ENCODE measurements at regions not wholly inside any gene's neighbourhood (a gene's known extent, or its start where the extent isn't known, plus 50 kb on each side); places are given as distances from the start of the nearest gene placed in this dataset.
"Not testable (repeated sequence)": the region's sequence is repeated elsewhere in the genome, so short reads cannot be mapped to it uniquely, and the experiment has no call there.

- Mint-ChIP-seq H3K9me3 (ENCODE audit: low read depth, unreplicated experiment) (peaks cover 2% of the 10 kb centered on the region), H3K4me1 (ENCODE audit: low read depth, unreplicated experiment) (no peaks in the 10 kb centered on the region), H3K4me3 (ENCODE audit: low read depth, unreplicated experiment) (no peak overlapping the region), H3K27ac (ENCODE audit: unreplicated experiment) (no peak overlapping the region), H3K36me3 (ENCODE audit: insufficient read depth, unreplicated experiment) (no peaks in the 10 kb centered on the region), H3K27me3 (ENCODE audit: unreplicated experiment) (no peaks in the 10 kb centered on the region)
- CTCF ChIA-PET, result no interaction called here
- intact Hi-C loops (cut with micrococcal nuclease; ENCODE audit: unreplicated experiment), result no loop called here
- no peak for TF ChIP-seq CTCF (IDR thresholded peaks at IDR 0.05; ENCODE audit: unreplicated experiment)
- DNase-seq, result no peak
- no TSS peak for BruUV-seq (replicated peaks)
These were observed 1604.5 kb upstream of the NUDT12 start for GRCh38 chr5:105167092-105167491.

DNA sequence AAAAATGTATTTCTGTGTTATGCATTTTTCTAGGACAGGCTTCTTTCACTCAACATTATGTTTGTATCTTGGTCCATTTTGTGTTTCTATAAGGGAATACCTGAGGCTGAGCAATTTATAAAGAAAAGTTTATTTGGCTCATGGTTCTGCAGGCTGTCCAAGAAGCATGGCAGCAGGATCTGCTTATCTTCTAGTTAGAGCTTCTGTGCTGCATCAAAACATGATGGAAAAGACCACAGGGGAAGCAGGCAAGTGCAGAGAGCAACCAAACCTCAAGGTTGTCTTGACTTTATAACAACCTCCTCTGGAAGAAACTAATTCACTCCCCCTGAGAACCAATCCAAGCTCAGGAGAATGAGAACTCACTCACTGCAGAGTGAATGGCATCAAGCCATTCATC is 1601.0 kb upstream of the NUDT12 start:
- no TSS peak for BruUV-seq (replicated peaks)
- CTCF ChIA-PET, result no interaction called here
- peaks cover 2% of the 10 kb centered on the region for H3K9me3 Mint-ChIP-seq (ENCODE audit: low read depth, unreplicated experiment)

DNA sequence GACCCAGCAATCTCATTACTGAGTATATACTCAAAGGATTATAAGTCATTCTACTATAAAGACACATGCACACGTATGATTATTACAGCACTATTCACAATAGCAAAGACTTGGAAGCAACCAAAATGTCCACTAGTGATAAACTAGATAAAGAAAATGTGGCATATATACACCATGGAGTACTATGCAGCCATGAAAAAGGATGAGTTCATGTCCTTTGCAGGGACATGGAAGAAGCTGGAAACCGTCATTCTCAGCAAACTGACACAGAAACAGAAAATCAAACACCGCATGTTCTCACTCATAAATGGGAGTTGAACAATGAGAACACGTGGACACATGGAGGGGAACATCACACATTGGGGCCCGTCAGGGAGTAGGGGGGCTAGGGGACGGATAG is 1600.0 kb upstream of the NUDT12 start:
- H3K27ac Mint-ChIP-seq (ENCODE audit: unreplicated experiment); BruUV-seq (replicated peaks); H3K27me3 Mint-ChIP-seq (ENCODE audit: unreplicated experiment); H3K4me1 Mint-ChIP-seq (ENCODE audit: low read depth, unreplicated experiment); H3K9me3 Mint-ChIP-seq (ENCODE audit: low read depth, unreplicated experiment); DNase-seq; CTCF ChIA-PET; H3K36me3 Mint-ChIP-seq (ENCODE audit: insufficient read depth, unreplicated experiment); intact Hi-C loops (cut with micrococcal nuclease; ENCODE audit: unreplicated experiment); H3K4me3 Mint-ChIP-seq (ENCODE audit: low read depth, unreplicated experiment): not testable (repeated sequence)

More for the DNA sequence above, 1601.0 kb upstream of the NUDT12 start:
- no peaks in the 10 kb centered on the region for H3K4me1 Mint-ChIP-seq (ENCODE audit: low read depth, unreplicated experiment)
- intact Hi-C loops (cut with micrococcal nuclease; ENCODE audit: unreplicated experiment), result no loop called here
- no peak for DNase-seq
- no peaks in the 10 kb centered on the region for H3K36me3 Mint-ChIP-seq (ENCODE audit: insufficient read depth, unreplicated experiment)
- H3K4me3 Mint-ChIP-seq (ENCODE audit: low read depth, unreplicated experiment), result no peak overlapping the region
- H3K27me3 Mint-ChIP-seq (ENCODE audit: unreplicated experiment), result no peaks in the 10 kb centered on the region
- no peak overlapping the region for H3K27ac Mint-ChIP-seq (ENCODE audit: unreplicated experiment)
- no peak for TF ChIP-seq CTCF (IDR thresholded peaks at IDR 0.05; ENCODE audit: unreplicated experiment)

DNA sequence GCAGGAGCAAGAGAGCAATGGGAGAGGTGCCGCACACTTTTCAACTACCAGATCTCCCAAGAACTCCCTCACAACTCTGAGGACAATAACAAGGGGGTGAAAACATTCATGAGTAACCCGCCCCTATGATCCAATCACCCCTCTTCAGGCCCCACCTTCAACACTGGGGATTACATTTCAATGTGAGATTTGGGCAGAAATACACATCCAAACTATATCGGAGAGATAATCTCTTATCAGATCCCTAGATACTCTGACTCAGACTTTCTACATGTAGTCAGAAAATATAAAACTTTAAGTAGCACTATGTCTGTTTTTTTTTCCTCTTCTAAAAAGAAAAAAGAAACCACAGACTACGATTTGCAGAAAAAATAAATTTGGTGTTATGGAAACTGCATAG is 1595.9 kb upstream of the NUDT12 start:
- H3K4me3 Mint-ChIP-seq (ENCODE audit: low read depth, unreplicated experiment), result no peak overlapping the region
- DNase-seq, result no peak
- no peak for TF ChIP-seq CTCF (IDR thresholded peaks at IDR 0.05; ENCODE audit: unreplicated experiment)
- no peaks in the 10 kb centered on the region for H3K4me1 Mint-ChIP-seq (ENCODE audit: low read depth, unreplicated experiment)
- H3K36me3 Mint-ChIP-seq (ENCODE audit: insufficient read depth, unreplicated experiment), result no peaks in the 10 kb centered on the region
- CTCF ChIA-PET, result no interaction called here
- no TSS peak for BruUV-seq (replicated peaks)
- H3K9me3 Mint-ChIP-seq (ENCODE audit: low read depth, unreplicated experiment), result no peaks in the 10 kb centered on the region
- intact Hi-C loops (cut with micrococcal nuclease; ENCODE audit: unreplicated experiment), result no loop called here
- H3K27me3 Mint-ChIP-seq (ENCODE audit: unreplicated experiment), result no peaks in the 10 kb centered on the region
- H3K27ac Mint-ChIP-seq (ENCODE audit: unreplicated experiment), result no peak overlapping the region

- CTCF ChIA-PET, result no interaction called here
- H3K27me3 Mint-ChIP-seq (ENCODE audit: unreplicated experiment), result no peaks in the 10 kb centered on the region
- no peak for DNase-seq
- no peaks in the 10 kb centered on the region for H3K36me3 Mint-ChIP-seq (ENCODE audit: insufficient read depth, unreplicated experiment)
- intact Hi-C loops (cut with micrococcal nuclease; ENCODE audit: unreplicated experiment), result no loop called here
- H3K9me3 Mint-ChIP-seq (ENCODE audit: low read depth, unreplicated experiment), result no peaks in the 10 kb centered on the region
- no peaks in the 10 kb centered on the region for H3K4me1 Mint-ChIP-seq (ENCODE audit: low read depth, unreplicated experiment)
- no peak overlapping the region for H3K4me3 Mint-ChIP-seq (ENCODE audit: low read depth, unreplicated experiment)
- TF ChIP-seq CTCF (IDR thresholded peaks at IDR 0.05; ENCODE audit: unreplicated experiment), result no peak
- H3K27ac Mint-ChIP-seq (ENCODE audit: unreplicated experiment), result no peak overlapping the region
- no TSS peak for BruUV-seq (replicated peaks)
These were observed 1587.7 kb upstream of the NUDT12 start for GRCh38 chr5:105150323-105150722.

Measured in Calu3 (cell line).